ENCODE measurements at regions not wholly inside any gene's neighbourhood (a gene's known extent, or its start where the extent isn't known, plus 50 kb on each side); places are given as distances from the start of the nearest gene placed in this dataset.
A peak's percentile ranks its signal among the peaks of the same experiment; 100 is the strongest.

GRCh38 chr9:80648336-80648735 is 1041.0 kb downstream of the TLE1 start:
- Histone ChIP-seq H3K79me2 (ENCODE audit: low read length) (no peaks in the 10 kb centered on the region), H3F3A (ENCODE audit: insufficient read depth, low read length) (no peaks in the 10 kb centered on the region), H3K9me3 (replicated peaks; ENCODE audit: insufficient read depth, low read length) (no peaks in the 10 kb centered on the region), H3K4me3 (ENCODE audit: low read length) (no peak overlapping the region), H3K4me2 (ENCODE audit: low read depth, low read length) (no peak overlapping the region), H4K20me1 (ENCODE audit: insufficient read depth, low read length) (no peaks in the 10 kb centered on the region), H2AFZ (ENCODE audit: low read length) (no peak overlapping the region), H3K9me2 (replicated peaks; ENCODE audit: insufficient read depth, low read length) (no peaks in the 10 kb centered on the region), H3K27ac (ENCODE audit: low read length) (no peak overlapping the region), H3K9ac (ENCODE audit: low read length) (no peak overlapping the region), H3K36me3 (replicated peaks; ENCODE audit: insufficient read depth, low read length) (no peaks in the 10 kb centered on the region), H3K4me1 (ENCODE audit: low read length) (no peaks in the 10 kb centered on the region), H3K27me3 (replicated peaks; ENCODE audit: insufficient read depth, low read length) (no peaks in the 10 kb centered on the region)
- no peak for DNase-seq
- no peak for TF ChIP-seq EZH2phosphoT487 (IDR thresholded peaks at IDR 0.05; ENCODE audit: low read length)

GRCh38 chr9:80646211-80646610 is 1043.1 kb downstream of the TLE1 start:
- H3K79me2 ChIP-seq (ENCODE audit: low read length): no peaks in the 10 kb centered on the region
- no peak overlapping the region for H2AFZ ChIP-seq (ENCODE audit: low read length)
- H3K36me3 ChIP-seq (replicated peaks; ENCODE audit: insufficient read depth, low read length): no peaks in the 10 kb centered on the region
- H3K27ac ChIP-seq (ENCODE audit: low read length): no peak overlapping the region
- no peaks in the 10 kb centered on the region for H3K9me2 ChIP-seq (replicated peaks; ENCODE audit: insufficient read depth, low read length)
- H3K4me2 ChIP-seq (ENCODE audit: low read depth, low read length): no peak overlapping the region
- no peaks in the 10 kb centered on the region for H3K27me3 ChIP-seq (replicated peaks; ENCODE audit: insufficient read depth, low read length)
- no peaks in the 10 kb centered on the region for H3F3A ChIP-seq (ENCODE audit: insufficient read depth, low read length)
- H3K4me1 ChIP-seq (ENCODE audit: low read length): no peaks in the 10 kb centered on the region
- H3K9ac ChIP-seq (ENCODE audit: low read length): no peak overlapping the region
- H4K20me1 ChIP-seq (ENCODE audit: insufficient read depth, low read length): no peaks in the 10 kb centered on the region
- H3K9me3 ChIP-seq (replicated peaks; ENCODE audit: insufficient read depth, low read length): no peaks in the 10 kb centered on the region
- no peak for DNase-seq
- H3K4me3 ChIP-seq (ENCODE audit: low read length): no peak overlapping the region
- TF ChIP-seq CTCF (IDR thresholded peaks at IDR 0.05; ENCODE audit: low read length) (no peak), EZH2 (optimal IDR thresholded peaks at IDR 0.05; ENCODE audit: low read depth, low read length) (no peak), EZH2phosphoT487 (IDR thresholded peaks at IDR 0.05; ENCODE audit: low read length) (no peak)

- Histone ChIP-seq H3K4me3 (ENCODE audit: low read length) (no peak overlapping the region), H4K20me1 (ENCODE audit: insufficient read depth, low read length) (no peaks in the 10 kb centered on the region), H3K4me2 (ENCODE audit: low read depth, low read length) (no peak overlapping the region), H3K9me3 (replicated peaks; ENCODE audit: insufficient read depth, low read length) (no peaks in the 10 kb centered on the region), H3K79me2 (ENCODE audit: low read length) (no peaks in the 10 kb centered on the region), H3K27ac (ENCODE audit: low read length) (no peak overlapping the region), H3K9me2 (replicated peaks; ENCODE audit: insufficient read depth, low read length) (no peaks in the 10 kb centered on the region), H3K36me3 (replicated peaks; ENCODE audit: insufficient read depth, low read length) (no peaks in the 10 kb centered on the region), H2AFZ (ENCODE audit: low read length) (no peak overlapping the region), H3K27me3 (replicated peaks; ENCODE audit: insufficient read depth, low read length) (no peaks in the 10 kb centered on the region), H3K4me1 (ENCODE audit: low read length) (no peaks in the 10 kb centered on the region), H3F3A (ENCODE audit: insufficient read depth, low read length) (no peaks in the 10 kb centered on the region), H3K9ac (ENCODE audit: low read length) (no peak overlapping the region)
- DNase-seq: peak; percentile 41
- no peak for TF ChIP-seq EZH2phosphoT487 (IDR thresholded peaks at IDR 0.05; ENCODE audit: low read length)
- TF ChIP-seq EZH2 (optimal IDR thresholded peaks at IDR 0.05; ENCODE audit: low read depth, low read length): no peak
- TF ChIP-seq CTCF (IDR thresholded peaks at IDR 0.05; ENCODE audit: low read length): no peak
Measured at GRCh38 chr9:80644044-80644443, 1045.3 kb downstream of the TLE1 start.

- no peak for DNase-seq
- no peaks in the 10 kb centered on the region for H3K36me3 ChIP-seq (replicated peaks; ENCODE audit: insufficient read depth, low read length)
- H3K9me3 ChIP-seq (replicated peaks; ENCODE audit: insufficient read depth, low read length): no peaks in the 10 kb centered on the region
Measured at GRCh38 chr9:80635065-80635464, 1054.3 kb downstream of the TLE1 start.

More at GRCh38 chr9:80635065-80635464, 1054.3 kb downstream of the TLE1 start:
- H3K27me3 ChIP-seq (replicated peaks; ENCODE audit: insufficient read depth, low read length): no peaks in the 10 kb centered on the region
- H3K79me2 ChIP-seq (ENCODE audit: low read length): no peaks in the 10 kb centered on the region
- no peak overlapping the region for H2AFZ ChIP-seq (ENCODE audit: low read length)
- no peak overlapping the region for H3K9ac ChIP-seq (ENCODE audit: low read length)
- TF ChIP-seq EZH2 (optimal IDR thresholded peaks at IDR 0.05; ENCODE audit: low read depth, low read length) (no peak), EZH2phosphoT487 (IDR thresholded peaks at IDR 0.05; ENCODE audit: low read length) (no peak)
- H3K4me2 ChIP-seq (ENCODE audit: low read depth, low read length): no peak overlapping the region
- H3K27ac ChIP-seq (ENCODE audit: low read length): no peak overlapping the region
- H3K9me2 ChIP-seq (replicated peaks; ENCODE audit: insufficient read depth, low read length): no peaks in the 10 kb centered on the region
- no peak overlapping the region for H3K4me3 ChIP-seq (ENCODE audit: low read length)
- no peaks in the 10 kb centered on the region for H3F3A ChIP-seq (ENCODE audit: insufficient read depth, low read length)
- no peaks in the 10 kb centered on the region for H4K20me1 ChIP-seq (ENCODE audit: insufficient read depth, low read length)
- H3K4me1 ChIP-seq (ENCODE audit: low read length): no peaks in the 10 kb centered on the region
